HG02981 (cell line): ENCODE measurements at regions not wholly inside any gene's neighbourhood (a gene's known extent, or its start where the extent isn't known, plus 50 kb on each side); places are given as distances from the start of the nearest gene placed in this dataset.
"Not testable (repeated sequence)": the region's sequence is repeated elsewhere in the genome, so short reads cannot be mapped to it uniquely, and the experiment has no call there.

ENCODE experiments used
- ATAC-seq: cut with Tn5 transposase; IDR thresholded peaks from one replicate; pipeline ENCODE4 v1.9.1; 2021; ENCODE audit warnings: mild to moderate bottlenecking, moderate library complexity; ENCODE audit not compliant: unreplicated experiment

DNA sequence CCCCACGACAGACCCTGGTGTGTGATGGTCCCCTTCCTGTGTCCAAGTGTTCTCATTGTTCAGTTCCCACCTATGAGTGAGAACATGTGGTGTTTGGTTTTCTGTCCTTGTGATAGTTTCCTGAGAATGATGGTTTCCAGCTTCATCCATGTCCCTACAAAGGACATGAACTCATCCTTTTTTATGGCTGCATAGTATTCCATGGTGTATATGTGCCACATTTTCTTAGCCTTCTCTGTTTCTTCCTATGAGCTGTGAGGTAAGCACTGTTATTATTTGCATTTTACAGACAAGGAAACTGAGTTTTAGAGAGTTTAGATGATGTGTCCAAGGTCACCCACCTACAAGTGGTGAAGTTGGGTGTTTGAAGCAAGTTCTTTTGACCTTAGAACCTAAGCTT, 51.1 kb upstream of the BNC1 start:
- not testable (repeated sequence) for ATAC-seq

DNA sequence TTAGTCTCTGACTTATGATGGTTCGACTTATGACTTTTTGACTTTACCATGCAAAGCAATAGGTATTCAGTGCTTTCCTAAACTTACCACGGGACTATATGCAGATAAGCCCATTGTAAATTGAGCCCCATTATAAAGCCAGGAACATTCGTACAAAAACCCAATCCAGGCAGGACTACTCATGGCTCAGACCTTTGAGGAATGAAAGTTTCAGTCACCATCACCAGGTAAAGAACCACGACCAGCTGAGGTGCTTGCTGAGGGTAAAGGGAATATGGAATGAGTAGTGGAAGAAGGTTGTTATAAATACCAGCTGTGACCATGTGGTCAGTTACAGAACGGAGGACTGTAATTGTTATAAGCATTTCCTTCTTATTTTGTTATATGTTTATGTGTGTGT, 54.9 kb upstream of the BNC1 start:
- ATAC-seq = no peak

DNA sequence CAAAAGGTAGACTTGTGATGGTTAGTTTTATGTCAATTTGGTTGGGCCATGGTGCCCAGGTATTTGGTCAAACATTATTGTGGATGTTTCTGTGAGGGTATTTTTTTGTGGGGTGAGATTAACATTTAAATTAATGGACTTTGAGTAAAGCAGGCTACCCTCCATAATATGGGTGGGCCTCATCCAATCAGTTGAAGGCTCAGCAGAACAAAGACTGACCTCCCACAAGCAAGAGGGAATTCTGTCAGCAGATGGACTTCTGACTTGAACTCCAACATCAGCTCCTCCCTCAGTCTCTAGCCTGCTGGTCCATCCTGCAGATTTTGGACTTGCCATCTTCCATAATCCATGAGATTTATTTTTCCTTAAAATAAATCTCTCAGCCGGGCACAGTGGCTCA, 55.6 kb upstream of the BNC1 start:
- ATAC-seq = no peak

DNA sequence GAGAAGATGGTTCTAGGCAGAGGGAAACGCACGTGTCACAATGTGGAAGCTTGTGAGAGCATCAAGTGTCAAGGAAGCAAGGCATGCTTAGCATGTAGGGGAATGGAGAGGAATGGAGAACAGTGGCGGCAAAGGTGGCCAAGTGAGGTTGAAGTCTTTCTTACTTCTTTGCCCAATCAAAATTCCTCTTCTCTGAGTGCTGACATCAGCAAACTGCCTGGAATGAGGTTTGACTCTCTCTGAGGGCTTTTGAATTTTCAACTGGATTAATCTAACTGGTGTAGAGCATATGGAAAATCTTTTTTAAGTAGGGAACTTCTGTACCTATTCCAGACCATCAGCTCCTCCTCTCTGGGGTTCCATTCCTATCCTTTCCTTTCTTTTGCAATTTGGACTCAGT, 61.9 kb upstream of the BNC1 start:
- ATAC-seq = no peak

DNA sequence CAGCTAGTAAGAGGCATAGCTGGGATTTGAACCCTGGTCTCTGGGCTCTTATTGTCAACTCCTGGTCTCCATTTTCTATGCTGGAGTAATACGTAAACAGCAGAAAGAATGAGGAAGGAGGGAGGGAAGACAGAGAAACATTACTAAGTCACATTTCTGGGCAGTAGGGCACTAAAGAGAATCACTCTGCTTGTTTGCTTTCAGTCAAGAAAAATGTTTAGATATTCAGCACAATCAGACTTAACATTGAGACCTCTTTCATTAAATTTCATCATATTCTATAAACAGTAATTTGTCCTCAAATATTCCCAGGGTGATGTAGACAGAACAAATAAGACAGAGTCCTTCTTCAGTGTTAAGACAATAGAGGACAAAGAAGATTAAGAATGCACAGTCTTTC, 67.7 kb upstream of the BNC1 start:
- no peak for ATAC-seq

DNA sequence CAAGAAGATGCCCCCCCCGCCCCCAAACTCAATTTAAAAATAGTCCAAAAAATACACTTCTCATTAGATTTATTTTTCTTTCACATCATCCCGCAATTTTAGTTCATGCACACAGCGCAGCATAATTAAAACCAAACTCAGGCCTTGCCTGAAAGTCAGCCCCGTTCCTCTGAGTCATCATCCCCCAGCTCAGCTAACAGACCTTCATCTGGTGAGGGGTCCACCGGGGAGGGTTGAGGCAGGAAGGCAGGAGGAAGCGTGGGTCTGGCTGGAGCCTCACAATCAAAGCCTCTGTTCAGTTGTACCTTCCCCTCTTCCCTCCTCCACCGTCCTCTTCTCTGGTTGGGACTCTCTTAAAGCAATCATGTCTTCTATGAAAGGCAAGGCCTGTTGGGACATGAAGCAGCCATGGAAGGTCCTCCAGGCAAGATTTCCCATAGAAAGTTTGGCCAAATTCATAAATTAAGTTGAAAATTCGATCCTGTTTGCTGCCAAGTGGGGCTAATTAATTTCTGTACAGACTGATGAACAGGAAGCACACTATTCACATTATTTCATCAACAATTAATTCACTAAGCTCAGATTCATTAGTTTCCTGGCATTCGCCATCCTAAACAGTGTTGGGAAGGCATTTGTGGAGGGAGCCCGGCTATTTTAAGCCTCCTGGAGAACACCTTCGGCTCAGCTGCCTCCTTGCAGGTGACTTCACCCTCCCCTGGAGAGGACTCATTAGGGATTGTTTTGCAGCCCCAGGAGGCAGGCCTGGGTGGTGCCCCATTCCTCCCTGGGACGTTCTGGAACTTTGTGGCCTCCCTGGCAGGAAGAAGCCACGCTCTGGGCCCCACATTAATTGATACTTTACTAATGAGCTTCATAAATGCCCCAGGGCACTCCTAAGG, 72.3 kb upstream of the BNC1 start:
- no peak for ATAC-seq

DNA sequence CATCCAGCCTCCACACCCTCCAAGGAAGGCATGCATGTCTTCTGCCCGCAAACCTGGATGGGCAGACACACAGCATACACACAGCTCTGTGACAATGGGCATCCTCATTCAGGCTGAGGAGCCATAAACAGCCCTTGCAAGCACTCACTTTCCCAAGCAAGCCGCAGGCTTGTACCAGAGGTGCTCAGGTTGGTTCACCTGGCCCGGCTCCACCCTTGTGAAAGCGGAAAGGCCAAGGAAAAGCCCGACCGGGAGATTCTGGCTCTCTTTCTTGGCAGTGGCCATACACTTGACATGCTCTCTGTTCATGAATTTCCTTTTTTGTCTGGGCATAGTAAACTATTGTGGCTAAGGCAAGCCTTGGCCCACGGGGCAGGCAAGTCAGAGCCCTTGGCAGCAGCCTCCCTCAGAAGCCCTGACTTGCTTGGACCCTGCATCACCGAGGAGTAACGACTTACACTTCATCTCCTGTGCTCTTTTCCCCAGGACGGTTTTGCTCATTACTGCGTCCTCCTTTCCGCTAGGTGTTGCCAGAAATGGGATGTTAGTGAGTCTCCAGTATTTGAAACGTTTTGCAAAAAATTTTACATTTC, 74.6 kb upstream of the BNC1 start:
- no peak for ATAC-seq

DNA sequence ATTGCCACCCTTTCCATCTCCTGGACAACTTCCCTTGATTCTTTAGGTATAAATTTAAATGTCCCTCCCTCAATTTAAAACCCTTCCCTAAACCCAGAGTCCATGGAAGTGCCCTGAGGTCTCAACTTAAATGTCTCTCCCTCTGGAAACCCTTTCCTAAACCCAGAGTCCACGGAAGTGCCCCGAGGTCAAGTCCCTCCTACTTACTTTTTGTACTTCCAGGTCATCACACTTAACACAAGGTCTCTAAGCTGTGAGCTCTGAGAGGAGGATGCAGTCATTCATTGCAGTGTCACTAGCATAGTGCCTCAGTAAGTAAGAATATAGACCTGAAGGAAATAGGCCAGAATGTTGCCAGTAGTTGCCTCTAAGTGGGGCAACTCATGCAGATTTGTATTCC, 78.2 kb upstream of the BNC1 start:
- ATAC-seq = no peak

DNA sequence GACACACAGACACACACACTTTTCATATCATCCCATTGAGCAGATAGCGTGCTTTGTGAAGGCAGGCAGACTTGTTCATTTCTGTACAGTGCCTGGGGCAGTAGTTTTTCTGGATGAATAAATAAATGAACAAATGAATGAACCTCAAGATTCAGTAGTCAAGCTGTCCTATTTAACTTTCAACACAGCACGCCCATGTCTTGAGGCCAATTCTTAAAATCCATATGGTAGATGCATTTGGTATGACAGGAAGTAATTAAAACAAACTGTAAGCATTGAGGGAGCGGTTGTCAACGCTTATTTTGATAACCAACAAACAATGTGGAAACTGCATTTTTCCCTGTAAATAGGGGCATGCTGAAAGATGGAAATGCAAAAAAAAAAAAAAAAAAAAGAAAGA, 80.0 kb upstream of the BNC1 start:
- ATAC-seq = no peak

DNA sequence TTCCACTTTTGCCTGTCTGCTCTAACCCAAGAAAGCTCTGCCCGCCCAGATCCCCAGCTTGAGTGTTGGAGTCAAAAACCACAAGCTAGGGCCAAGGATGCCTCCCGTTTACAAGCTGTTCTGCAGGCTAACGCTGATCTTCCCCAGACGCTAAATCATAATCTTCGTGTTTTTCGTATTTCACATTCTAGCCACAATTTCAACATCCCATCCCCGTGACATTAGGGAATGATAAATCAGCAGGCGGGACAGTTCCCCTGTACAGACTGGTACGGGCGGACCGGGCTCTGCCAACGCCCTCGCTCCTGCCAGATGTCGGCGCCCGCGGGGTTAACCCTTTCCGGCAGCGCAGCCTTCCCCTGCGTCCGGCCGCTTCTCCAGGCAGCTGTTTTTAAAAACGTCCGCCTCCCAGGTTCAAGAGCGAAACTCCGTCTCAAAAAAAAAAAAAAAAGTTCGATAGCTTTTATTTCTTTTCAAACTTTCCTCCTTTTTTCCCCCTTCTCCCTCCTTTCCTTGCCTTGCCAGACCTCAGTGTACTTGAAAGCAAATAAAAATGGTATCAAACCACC, 81.0 kb upstream of the BNC1 start:
- ATAC-seq = no peak

DNA sequence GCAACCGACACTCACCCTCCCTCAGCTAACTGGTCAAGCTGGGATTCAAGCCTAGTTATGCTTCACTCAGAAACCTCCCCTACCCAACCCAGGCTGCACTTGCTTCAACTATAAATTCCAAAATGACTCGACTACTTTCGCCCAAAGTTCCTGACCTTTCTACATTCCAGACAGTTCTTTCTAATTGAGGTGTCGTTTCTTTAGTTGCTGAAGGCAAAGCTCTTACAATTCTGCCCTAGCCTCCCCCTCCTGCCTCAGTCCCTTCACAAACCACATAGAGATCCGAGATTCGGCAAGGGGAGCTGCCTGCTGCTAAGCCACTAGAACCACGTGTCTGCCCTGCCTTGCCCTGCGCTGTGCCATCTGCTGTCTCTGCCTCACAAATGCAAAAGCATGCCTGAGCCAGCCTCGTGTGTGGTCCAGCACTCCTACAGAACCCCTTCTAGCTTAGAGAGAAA, 74.7 kb upstream of the SH3GL3 start:
- no peak for ATAC-seq

DNA sequence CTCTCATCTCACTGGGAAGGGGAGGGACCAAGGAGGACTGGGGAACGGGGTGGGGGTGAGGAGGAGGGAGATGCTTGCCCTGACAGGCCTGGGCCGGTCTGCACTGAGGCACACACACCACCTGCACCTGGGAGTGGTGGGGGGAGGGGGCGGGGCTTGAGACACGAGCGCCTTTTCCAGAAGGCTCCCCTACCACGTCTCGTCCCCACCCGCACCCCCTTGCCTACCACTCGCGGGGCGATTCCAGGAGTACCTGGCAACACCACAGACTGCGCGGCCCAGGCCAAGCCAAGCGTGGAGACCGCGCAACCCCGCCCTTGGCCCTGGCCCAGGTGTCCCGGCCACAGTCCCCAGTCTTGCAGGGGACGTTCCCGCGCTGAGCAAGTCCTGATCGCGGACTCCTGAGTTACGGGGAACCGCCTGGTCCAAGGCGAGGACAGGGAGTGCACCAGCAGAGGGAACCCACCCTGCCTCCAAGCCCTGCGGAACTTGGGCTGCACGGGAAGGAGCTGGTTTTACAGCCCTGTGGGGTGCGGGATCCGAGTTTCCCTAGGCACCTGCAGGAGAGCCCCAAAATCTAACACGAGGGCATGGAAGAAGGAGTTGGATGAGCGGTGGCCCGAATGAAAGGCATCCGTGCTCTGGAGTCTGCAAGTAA, 68.1 kb upstream of the SH3GL3 start:
- ATAC-seq = no peak

DNA sequence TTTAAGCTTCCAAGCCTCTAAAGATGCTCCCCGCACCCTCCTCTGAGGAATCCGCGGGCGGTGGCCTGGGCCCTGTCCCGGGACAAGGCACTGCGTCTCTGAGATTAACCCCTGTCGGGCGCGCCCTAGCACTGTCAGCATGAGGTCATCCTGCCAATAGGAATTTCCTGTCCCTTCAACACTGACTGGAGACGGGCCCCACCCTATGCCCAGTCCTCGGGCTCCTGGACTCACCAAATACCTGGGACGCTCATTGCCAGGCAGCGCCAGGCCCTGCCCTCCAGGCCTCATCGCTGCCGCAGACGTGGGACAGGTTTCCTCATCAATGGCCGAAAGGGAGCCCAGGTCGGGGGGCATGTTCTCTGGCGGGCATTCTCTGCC, 67.6 kb upstream of the SH3GL3 start:
- no peak for ATAC-seq

DNA sequence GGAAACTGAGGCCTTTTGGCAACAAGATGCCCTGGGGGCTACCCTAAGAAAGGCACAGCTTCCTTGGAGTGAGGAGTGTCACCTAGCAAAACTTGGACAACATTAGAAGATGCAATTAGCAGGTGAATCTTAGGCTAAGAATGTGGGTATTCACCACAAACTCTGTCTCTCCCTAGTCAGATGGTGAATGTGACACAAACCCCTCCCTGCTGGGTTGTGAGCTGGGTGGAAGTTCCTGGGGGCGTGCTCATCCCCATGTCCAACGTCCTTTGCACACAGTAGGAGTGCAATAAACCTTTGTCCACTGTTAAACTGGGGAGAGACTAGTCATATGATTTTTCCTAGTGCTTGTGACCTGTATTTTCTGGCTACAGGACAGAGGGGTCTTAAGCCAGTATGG, 67.1 kb upstream of the SH3GL3 start:
- ATAC-seq = no peak

DNA sequence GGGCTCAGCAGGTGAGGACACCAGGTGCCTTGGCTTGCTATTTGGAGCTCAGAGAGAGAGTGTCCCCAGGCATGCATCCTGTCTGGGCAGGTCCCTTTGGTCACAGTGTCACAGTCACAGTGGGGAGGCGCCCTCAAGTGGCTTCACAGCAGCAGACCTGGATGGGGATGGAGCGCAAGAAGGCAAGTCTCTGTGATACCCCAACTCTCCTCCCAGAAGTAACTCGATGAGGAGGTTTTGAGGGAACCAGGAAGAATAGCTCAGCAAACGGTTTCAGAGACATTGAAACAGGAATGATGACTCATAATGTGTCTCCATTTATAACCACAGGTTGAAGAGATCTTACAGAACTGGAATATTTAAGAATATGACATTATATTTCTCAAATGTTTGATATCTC, 66.5 kb upstream of the SH3GL3 start:
- ATAC-seq = peak; percentile 84

DNA sequence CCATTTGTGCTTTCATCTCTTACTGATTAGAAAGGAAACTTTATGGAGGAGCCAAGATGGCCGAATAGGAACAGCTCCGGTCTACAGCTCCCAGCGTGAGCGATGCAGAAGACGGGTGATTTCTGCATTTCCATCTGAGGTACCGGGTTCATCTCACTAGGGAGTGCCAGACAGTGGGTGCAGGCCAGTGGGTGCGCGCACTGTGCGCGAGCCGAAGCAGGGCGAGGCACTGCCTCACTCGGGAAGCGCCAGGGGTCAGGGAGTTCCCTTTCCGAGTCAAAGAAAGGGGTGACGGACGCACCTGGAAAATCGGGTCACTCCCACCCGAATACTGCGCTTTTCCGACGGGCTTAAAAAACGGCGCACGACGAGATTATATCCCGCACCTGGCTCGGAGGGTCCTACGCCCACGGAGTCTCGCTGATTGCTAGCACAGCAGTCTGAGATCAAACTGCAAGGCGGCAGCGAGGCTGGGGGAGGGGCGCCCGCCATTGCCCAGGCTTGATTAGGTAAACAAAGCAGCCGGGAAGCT, 63.5 kb upstream of the SH3GL3 start:
- ATAC-seq = not testable (repeated sequence)

DNA sequence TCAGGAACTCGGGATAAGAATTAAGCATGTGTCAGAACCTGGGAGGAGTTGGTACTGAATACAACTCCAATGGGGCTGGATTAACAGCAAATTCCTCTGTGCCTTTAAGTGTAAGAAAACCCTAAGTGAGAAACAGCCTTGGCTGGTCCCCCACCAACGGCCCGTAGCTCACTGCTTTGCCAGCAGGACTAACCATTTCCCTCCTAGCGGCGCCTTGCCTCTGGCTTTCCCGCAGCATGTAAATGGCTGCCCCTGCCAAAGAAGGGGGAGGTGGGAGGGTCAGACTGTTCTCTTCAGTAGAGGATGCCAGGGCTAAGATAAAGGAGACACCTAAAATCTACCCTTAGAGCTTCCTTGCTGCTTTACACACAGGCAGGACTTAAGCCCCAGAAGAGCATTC, 51.0 kb upstream of the SH3GL3 start:
- no peak for ATAC-seq
